GM19395 (cell line): ENCODE measurements at regions not wholly inside any gene's neighbourhood (a gene's known extent, or its start where the extent isn't known, plus 50 kb on each side); places are given as distances from the start of the nearest gene placed in this dataset.

Source experiments
- ATAC-seq: cut with Tn5 transposase; IDR thresholded peaks from one replicate; pipeline ENCODE4 v1.9.1; 2021; ENCODE audit warnings: mild to moderate bottlenecking, moderate library complexity; ENCODE audit not compliant: unreplicated experiment

- no peak for ATAC-seq
These were observed 128.1 kb downstream of the TEX29 start for GRCh38 chr13:111448504-111448903.

DNA sequence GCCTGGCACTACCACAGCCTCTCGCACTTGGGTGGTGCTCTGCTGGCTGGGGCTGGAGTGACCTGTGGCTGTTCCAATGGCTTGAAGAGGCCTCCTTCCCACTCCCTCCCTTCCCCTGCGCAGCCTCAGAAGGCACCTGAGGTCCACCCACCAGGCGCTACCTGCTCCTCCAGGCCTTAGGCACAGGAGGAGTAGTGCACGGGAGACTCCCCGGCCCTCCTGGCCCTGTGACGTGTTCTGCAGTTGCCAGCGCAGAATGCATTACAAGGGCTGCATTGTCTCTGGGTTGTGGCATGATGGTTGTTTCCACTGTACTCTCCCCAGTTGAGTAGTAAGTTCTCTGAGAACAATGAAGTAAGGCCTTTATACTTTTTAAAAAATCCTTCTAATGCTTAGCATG lies 128.6 kb downstream of the TEX29 start:
- no peak for ATAC-seq

DNA sequence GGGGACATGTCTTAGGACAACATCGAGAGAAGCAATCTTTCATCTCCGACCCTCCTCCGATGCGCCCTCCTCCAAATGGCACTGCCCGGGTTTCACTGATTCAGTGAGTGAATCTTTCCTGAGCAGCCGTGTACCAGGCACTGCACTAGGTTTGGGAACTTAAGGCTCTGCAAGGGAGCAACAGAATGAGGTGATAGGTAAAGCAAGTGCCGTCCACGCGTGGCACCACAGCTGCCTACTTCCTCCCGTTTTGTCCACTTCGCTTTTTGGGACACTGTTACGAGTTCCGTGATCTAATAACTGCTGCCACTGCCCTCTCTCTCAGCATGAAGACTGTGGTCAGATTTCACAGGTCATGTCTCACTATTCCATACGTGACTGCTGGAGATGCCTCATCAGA lies 131.0 kb downstream of the TEX29 start:
- ATAC-seq = no peak

GRCh38 chr13:111456452-111457230 lies 136.2 kb downstream of the TEX29 start:
- no peak for ATAC-seq

DNA sequence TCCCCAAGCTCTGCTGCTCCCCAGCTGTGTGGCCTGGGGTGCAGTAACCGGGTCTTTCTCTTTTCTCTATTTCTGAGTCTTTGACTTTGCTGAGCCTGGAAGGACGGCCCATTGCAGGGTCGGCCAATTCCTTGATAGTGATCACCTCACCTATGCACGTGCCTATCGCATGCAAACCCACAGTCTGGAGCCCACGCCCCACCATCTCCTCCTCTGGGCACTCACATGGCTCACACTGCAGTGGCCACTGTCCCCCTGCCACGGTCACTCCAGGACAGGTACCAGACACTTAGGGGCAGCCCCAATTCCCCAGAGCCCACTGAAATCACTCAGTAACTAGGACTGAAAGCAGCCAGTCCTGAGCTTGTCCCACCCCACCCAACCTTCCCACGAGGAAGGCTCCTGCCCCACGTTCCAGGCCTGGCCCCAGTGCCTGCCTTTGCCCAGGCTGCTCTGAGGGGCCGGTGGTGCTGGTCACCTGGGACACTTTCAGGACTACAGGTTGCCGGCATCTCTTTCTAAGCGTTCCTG lies 137.6 kb downstream of the TEX29 start:
- no peak for ATAC-seq

DNA sequence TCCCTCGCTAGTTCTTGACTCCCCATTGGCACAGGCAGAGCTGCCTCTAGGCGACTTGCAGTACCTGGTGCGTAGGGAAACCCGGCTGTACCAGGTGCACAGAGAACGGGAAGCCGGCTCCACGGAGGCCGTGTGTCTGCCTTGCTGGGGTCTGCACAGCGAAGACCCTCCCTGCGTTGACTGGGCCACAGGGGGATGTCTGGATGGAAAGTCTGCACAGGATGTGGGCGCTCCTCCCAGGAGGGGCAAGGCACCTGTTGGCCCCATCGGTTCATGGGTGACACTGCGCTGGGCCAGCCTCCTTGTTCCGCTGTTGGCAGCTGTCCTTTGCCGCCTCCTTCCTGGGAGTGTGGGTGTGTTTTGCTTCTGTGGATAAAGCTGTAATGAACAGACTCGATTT lies 138.3 kb downstream of the TEX29 start:
- no peak for ATAC-seq

- no peak for ATAC-seq
These were observed 139.5 kb downstream of the TEX29 start for GRCh38 chr13:111459803-111460547.

DNA sequence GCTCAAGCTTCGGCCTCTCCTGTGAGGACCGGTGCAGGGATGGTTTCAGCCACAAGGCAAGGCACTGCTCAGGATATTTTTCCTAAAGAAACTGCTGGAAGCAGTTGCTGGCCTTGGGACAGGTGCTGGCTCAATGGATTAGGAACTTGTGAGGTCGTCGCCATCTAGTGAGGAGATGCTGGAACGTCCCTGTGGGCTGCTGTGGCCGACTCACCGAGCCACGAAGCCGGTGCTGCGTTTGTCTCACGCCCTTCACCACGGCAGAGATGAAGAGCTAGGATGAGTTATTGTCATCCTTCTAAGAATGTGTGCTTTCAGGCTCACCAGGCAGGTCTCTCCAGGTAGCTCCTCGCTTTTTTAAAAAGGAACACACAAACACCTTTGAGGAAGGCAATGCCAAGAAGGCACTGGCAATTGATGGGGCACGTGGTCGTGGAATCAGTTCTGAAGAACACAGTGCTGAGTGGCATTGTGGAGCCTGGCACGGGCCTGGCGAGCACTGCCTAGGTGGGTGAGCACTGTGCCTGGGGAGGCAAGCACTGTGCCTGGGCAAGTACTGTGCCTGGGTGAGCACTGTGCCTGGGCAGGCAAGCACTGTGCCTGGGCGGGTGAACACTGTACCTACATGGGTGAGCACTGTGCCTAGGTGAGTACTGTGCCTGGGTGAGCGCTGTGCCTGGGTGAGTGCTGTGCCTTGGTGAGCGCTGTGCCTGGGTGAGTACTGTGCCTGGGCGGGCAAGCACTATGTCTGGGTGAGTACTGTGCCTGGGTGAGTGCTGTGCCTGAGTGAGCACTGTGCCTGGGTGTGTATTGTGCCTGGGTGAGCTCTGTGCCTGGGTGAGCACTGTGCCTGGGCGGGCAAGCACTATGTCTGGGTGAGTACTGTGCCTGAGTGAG lies 140.4 kb downstream of the TEX29 start:
- ATAC-seq = no peak

GRCh38 chr13:111461445-111462149 lies 141.2 kb downstream of the TEX29 start:
- ATAC-seq = no peak

- ATAC-seq = no peak
These were observed 141.9 kb downstream of the TEX29 start for GRCh38 chr13:111462221-111462764.

DNA sequence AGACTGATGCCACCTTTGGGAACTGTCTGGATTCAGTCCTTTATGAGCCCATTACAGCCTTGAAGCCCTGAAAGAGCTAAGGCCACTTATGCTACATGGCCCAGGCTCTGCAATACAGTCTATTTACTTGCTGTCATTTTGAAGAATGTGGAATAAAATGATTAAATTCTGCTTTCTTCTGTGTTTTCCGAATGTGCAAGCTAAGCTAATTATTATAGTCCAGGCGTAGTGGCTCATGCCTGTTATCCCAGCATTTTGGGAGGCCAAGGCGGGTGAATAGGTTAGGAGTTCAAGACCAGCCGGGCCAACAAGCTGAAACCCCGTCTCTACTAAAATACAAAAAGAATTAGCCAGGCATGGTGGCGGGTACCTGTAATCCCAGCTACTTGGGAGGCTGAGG lies 142.5 kb downstream of the TEX29 start:
- ATAC-seq = no peak

- ATAC-seq = no peak
These were observed 146.9 kb downstream of the TEX29 start for GRCh38 chr13:111467111-111467890.

DNA sequence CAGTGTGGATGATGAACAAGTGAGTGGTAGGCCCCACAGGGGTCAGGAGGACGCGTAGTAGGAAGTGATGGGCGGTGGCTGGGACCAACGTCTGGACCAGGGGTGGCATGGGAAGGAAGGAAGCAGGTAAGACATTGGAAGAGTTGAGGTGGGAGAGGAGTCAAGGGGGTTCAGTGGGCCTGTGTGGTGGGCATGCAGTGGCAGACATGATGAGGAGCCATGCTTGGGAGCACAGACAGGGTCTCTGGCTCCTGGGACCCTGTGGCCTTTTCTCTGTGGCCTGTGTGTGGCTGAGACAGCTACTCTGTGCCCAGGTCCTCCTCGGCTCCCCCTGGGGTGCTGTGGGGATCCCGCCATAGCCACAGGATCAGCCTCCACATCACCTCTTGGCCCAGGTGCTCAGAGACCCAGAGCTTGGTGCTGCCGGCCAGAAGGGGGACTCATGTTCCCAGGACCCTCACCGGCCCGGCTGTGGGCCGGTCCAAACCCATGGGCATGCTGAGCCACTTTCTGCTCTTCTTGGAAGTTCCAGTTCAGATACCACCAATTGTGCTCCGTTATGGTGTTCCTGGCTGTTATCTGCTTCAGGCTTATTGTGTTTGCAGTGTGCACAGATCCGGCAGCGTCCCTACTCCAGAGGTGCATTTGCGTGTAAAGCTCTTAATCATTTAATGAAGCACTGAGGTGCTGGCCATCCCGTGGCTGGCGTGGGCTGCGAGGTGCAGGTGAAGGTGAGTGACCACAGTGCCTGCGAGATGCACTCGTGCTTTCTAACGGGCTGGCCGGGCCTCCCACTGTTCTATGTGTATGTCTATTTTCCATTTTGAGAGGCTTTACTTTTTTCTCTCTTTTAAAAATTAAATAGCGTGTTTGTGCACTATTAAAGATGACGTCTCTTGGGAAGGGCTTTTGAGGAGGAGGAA lies 147.9 kb downstream of the TEX29 start:
- ATAC-seq = no peak

DNA sequence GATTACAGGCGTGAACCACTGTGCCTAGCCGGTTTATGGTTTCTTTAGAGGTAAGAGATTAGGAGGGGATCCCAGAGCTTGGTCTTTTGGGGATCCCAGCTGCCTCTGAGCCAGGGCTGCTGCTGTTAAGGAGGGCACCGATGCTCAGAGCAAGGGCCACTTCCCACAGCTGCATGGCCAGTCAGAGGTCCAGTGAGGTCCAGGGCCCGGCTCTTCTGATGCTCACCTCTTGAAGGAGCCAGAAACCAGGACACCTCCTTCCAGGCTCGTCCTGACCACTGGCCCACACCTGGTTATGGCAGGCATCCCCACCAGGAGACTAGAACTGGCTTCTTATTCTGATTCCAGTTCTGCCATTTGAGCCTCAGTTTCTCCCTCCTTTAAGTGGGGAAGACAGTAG lies 149.0 kb downstream of the TEX29 start:
- ATAC-seq = no peak

DNA sequence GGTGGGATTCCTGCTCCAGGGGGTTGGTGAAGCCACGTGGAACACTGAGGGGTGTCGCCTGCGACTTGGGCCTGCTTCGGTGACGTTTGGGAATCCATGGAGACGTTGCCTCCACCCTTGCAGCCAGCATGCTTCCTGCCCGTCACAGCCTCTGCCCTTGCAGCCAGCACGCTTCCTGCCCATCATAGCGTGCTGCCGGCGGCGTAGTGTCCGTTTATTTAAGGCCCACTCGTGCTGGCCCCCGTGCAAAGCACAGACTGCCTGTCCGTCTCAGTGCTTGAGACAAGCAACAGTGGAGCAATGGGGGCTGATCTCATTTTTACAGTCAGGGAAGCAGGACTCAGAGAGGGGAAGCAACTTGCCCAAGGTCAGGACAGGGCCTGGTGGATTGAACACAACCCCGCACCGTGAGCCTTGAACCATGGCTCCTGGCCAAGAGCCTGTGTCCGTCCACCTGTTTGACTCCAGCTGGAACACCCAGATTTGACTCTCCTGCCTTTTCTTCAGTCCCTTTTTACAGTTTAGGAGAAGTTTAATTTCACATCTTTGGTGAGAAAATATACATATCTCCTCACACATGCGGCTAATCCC lies 149.6 kb downstream of the TEX29 start:
- no peak for ATAC-seq

DNA sequence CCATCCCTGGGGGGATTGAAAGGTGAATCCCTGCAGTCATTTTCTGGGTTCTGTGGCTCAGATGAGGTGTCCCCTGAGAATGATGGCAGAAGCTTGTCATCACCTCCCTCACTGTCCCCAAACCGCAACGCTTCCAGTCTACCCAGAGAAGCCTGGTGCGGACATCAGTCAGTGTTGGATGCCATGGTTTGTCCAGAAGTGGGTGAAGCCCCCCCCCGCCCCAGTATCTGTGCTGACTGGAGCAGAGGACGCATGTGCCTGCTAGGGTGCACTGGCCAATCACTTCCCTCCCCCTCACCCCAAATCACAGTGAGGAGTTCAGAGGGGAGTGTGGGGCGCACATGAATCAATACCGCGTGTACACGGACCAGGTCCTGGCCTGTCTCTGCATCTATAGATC lies 150.5 kb downstream of the TEX29 start:
- no peak for ATAC-seq

DNA sequence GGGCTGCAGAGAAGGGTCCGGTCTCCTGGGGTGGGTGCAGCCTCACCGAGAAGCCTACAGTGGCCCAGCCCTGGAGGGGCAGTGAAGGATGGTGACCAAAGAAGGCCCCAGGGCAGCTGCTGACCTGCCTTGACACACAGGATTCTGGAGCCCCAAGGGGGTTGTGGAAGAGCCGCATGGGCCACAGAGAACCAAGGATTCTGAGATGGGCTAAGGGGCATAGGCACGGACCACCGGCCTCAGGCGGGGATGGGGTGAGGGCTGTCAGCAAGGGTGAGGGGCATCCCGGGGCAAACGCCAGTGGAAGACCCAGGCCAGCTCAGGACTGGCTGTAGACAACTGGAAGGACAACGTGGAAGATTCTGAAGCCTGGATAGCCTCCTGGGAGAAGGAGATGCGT lies 151.6 kb downstream of the TEX29 start:
- no peak for ATAC-seq
